ENCODE measurements at regions not wholly inside any gene's neighbourhood (a gene's known extent, or its start where the extent isn't known, plus 50 kb on each side); places are given as distances from the start of the nearest gene placed in this dataset.

GRCh38 chr3:3586336-3586735 is 212.9 kb upstream of the LRRN1 start:
- no peak for TF ChIP-seq CTCF (IDR thresholded peaks at IDR 0.05; ENCODE audit: borderline replicate concordance, extremely low read depth, low read length, poor library complexity, severe bottlenecking)
- TF ChIP-seq EZH2 (IDR thresholded peaks at IDR 0.05; ENCODE audit: borderline replicate concordance, low read depth, low read length, severe bottlenecking) = no peak
